CD14-positive monocyte (primary cell): ENCODE measurements at regions not wholly inside any gene's neighbourhood (a gene's known extent, or its start where the extent isn't known, plus 50 kb on each side); places are given as distances from the start of the nearest gene placed in this dataset.

Source experiments
- DNase-seq, 3 donors: peaks; one replicate each; pipeline ENCODE4 v3.0.0-alpha.2; 2011 to 2022
- H2AFZ ChIP-seq: 2 replicates; pipeline ENCODE4 v1.6.0; 2012; ENCODE audit warnings: mild to moderate bottlenecking, low read depth, low read length, inconsistent platforms; ENCODE audit not compliant: insufficient read depth, poor library complexity, severe bottlenecking
- H3K27ac ChIP-seq, 2 donors: 1 replicate in 1 of 2; 2 replicates in 1 of 2; pipeline ENCODE4 v1.5.1; 2012 to 2013; ENCODE audit warnings: low read length in 2 of 2, control low read depth in 1 of 2, inconsistent platforms in 1 of 2, low read depth in 1 of 2, mild to moderate bottlenecking in 1 of 2
- H3K27me3 ChIP-seq, 2 donors: one replicate each; pipeline versions ENCODE4 v1.6.0 to v1.6.1; 2011 to 2013; ENCODE audit warnings: low read length in 2 of 2; ENCODE audit not compliant: control insufficient read depth in 2 of 2, insufficient read depth in 2 of 2
- H3K36me3 ChIP-seq, 2 donors: replicated peaks in 1 of 2; 1 replicate in 1 of 2; 2 replicates in 1 of 2; pipeline versions ENCODE4 v1.5.1 to v1.6.1; 2012 to 2013; ENCODE audit warnings: low read length in 2 of 2, control low read depth in 1 of 2, inconsistent platforms in 1 of 2, mild to moderate bottlenecking in 1 of 2; ENCODE audit not compliant: insufficient read depth in 2 of 2, control insufficient read depth in 1 of 2
- H3K4me1 ChIP-seq, 2 donors: 1 replicate in 1 of 2; 2 replicates in 1 of 2; pipeline versions ENCODE4 v1.5.1 to v1.6.1; 2012 to 2013; ENCODE audit warnings: low read length in 2 of 2, control low read depth in 1 of 2, inconsistent platforms in 1 of 2, mild to moderate bottlenecking in 1 of 2, moderate library complexity in 1 of 2; ENCODE audit not compliant: insufficient read depth in 2 of 2, control insufficient read depth in 1 of 2
- H3K4me2 ChIP-seq: replicated peaks from 2 replicates; pipeline ENCODE3; 2012; ENCODE audit warnings: low read length, moderate library complexity, mild to moderate bottlenecking; ENCODE audit not compliant: poor library complexity, severe bottlenecking; ENCODE audit errors: extremely low read depth
- H3K4me3 ChIP-seq, 3 experiments: fragments of 200-600 bp in 1 of 3; sonication (generic) in 1 of 3; replicated peaks in 1 of 3; 1 replicate in 2 of 3; 2 replicates in 1 of 3; pipeline ENCODE4 v1.5.1; 2011 to 2013; ENCODE audit warnings: low read length in 3 of 3, mild to moderate bottlenecking in 3 of 3, control low read depth in 2 of 3, low read depth in 2 of 3, inconsistent platforms in 1 of 3, moderate library complexity in 1 of 3
- H3K79me2 ChIP-seq: 2 replicates; pipeline ENCODE4 v1.6.0; 2012; ENCODE audit warnings: mild to moderate bottlenecking, control low read depth, inconsistent platforms, low read length, moderate library complexity; ENCODE audit not compliant: insufficient read depth
- H3K9ac ChIP-seq: 2 replicates; pipeline ENCODE4 v1.6.0; 2017; ENCODE audit warnings: low read length, mild to moderate bottlenecking; ENCODE audit not compliant: insufficient read depth, poor library complexity, severe bottlenecking
- H3K9me3 ChIP-seq, 2 donors: replicated peaks in 1 of 2; 1 replicate in 1 of 2; 2 replicates in 1 of 2; pipeline versions ENCODE4 v1.5.1 to v1.6.1; 2012 to 2013; ENCODE audit warnings: low read length in 2 of 2, control low read depth in 1 of 2; ENCODE audit not compliant: control insufficient read depth in 1 of 2, insufficient read depth in 1 of 2
- H4K20me1 ChIP-seq: 2 replicates; pipeline ENCODE4 v1.6.0; 2012; ENCODE audit warnings: mild to moderate bottlenecking, low read length, control low read depth, moderate library complexity; ENCODE audit not compliant: insufficient read depth
- H3K27ac Mint-ChIP-seq, 7 donors: one replicate each; pipeline ENCODE4 v1.8.0; 2020; ENCODE audit warnings: mild to moderate bottlenecking in 7 of 7, mixed read lengths in 7 of 7, moderate library complexity in 6 of 7, inconsistent platforms in 2 of 7
- H3K27me3 Mint-ChIP-seq, 3 donors: one replicate each; pipeline ENCODE4 v1.8.0; 2021 to 2022; ENCODE audit warnings: low read depth in 3 of 3, mild to moderate bottlenecking in 3 of 3, mixed read lengths in 3 of 3, moderate library complexity in 3 of 3, inconsistent platforms in 1 of 3
- H3K36me3 Mint-ChIP-seq, 2 donors: one replicate each; pipeline ENCODE4 v1.8.0; 2020; ENCODE audit warnings: mixed read lengths in 2 of 2, inconsistent platforms in 1 of 2, mild to moderate bottlenecking in 1 of 2
- H3K4me1 Mint-ChIP-seq: one replicate; pipeline ENCODE4 v1.8.0; 2020; ENCODE audit warnings: mild to moderate bottlenecking, mixed read lengths
- H3K4me3 Mint-ChIP-seq, 2 donors: one replicate each; pipeline ENCODE4 v1.8.0; 2020; ENCODE audit warnings: mild to moderate bottlenecking in 2 of 2, mixed read lengths in 2 of 2, moderate library complexity in 1 of 2
- H3K9me3 Mint-ChIP-seq, 7 donors: one replicate each; pipeline ENCODE4 v1.8.0; 2020 to 2022; ENCODE audit warnings: mixed read lengths in 7 of 7, mild to moderate bottlenecking in 6 of 7, moderate library complexity in 6 of 7, inconsistent platforms in 2 of 7
- WGBS: methylation state at CpG from one replicate; pipeline ENCODE4 v1.1.5; 2013; ENCODE audit warnings: missing lambda C conversion rate; ENCODE audit not compliant: insufficient coverage; 5-methylcytosine and 5-hydroxymethylcytosine counted together
- intact Hi-C, 2 donors: fragments of 100-400 bp; cut with micrococcal nuclease; formaldehyde crosslinking; loops; one replicate each; pipeline versions ENCODE4 v1.15.0 to v1.15.1; 2023
- TF ChIP-seq, protein P1 (sequence below): fragments of 200-600 bp; IDR thresholded peaks from one replicate; pipeline ENCODE4 v1.8.0; 2022; ENCODE audit warnings: antibody characterized with exemption, mild to moderate bottlenecking

DNA sequence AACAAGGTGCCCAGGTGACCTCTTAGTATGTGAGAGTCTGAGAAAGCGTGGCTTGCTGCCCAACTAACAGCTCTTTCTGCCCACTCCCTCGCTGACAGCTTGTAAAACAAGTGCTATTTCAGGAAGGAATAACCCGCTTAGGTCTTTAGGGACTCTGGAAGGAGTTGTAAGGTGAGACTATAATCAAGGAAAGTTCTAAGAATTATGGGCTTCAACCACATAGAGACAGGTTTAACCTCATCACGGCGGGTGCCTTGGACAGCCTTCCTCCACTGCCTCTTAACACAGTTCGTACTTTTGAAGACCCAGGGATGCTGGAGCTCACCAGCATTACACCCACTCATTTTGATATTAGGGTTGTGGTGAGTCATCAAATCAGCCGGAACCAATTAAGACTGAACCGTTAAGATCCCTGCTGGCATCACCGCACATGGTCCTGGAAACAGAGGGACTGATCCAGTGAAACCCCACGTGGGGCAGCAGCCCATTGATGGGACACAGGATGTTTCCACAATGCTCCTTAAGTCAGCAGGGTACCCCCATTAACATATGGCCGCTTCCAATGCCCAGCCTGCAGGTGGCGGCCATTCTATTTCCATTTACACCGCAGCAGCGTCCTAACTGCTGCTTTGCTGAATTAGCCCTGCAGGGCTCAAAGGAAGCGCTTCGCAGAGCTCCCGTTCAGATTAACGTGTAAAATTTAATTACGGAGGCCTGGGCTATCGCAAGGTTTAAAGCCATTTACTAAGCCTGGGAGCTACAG, 176.6 kb upstream of the SDK2 start:
- Histone ChIP-seq H3K9ac (no peak overlapping the region), H3K9me3 (peaks cover 0 to 14% of the 10 kb centered on the region in 2 donors), H3K27me3 (no peaks in the 10 kb centered on the region), H3K36me3 (no peaks in the 10 kb centered on the region), H3K27ac (no peak overlapping the region), H3K4me1 (peaks cover 0 to 6% of the 10 kb centered on the region in 2 donors), H2AFZ (peak overlapping the region; percentile 17), H3K4me3 (no peak overlapping the region), H3K4me2 (no peak overlapping the region), H3K79me2 (no peaks in the 10 kb centered on the region), H4K20me1 (no peaks in the 10 kb centered on the region)
- no peak for DNase-seq
- H3K36me3 Mint-ChIP-seq, result no peaks in the 10 kb centered on the region
- TF ChIP-seq, protein P1, sequence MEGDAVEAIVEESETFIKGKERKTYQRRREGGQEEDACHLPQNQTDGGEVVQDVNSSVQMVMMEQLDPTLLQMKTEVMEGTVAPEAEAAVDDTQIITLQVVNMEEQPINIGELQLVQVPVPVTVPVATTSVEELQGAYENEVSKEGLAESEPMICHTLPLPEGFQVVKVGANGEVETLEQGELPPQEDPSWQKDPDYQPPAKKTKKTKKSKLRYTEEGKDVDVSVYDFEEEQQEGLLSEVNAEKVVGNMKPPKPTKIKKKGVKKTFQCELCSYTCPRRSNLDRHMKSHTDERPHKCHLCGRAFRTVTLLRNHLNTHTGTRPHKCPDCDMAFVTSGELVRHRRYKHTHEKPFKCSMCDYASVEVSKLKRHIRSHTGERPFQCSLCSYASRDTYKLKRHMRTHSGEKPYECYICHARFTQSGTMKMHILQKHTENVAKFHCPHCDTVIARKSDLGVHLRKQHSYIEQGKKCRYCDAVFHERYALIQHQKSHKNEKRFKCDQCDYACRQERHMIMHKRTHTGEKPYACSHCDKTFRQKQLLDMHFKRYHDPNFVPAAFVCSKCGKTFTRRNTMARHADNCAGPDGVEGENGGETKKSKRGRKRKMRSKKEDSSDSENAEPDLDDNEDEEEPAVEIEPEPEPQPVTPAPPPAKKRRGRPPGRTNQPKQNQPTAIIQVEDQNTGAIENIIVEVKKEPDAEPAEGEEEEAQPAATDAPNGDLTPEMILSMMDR, result no peak
- H3K27me3 Mint-ChIP-seq, result peaks cover 8 to 18% (median 9%) of the 10 kb centered on the region in 3 donors
- no peak overlapping the region for H3K27ac Mint-ChIP-seq
- no peak overlapping the region for H3K4me3 Mint-ChIP-seq
- peaks cover 2 to 9% (median 4%) of the 10 kb centered on the region in 7 donors for H3K9me3 Mint-ChIP-seq
- 37% methylated on average over 13 of the region's 20 CpGs for WGBS
- intact Hi-C loops, result no loop called here
- H3K4me1 Mint-ChIP-seq, result peaks cover 14% of the 10 kb centered on the region

- peaks cover 14% of the 10 kb centered on the region for H3K4me1 Mint-ChIP-seq
- H3K4me3 Mint-ChIP-seq, result peak overlapping the region in 1 of 2 donors; percentile 15
- intact Hi-C loops, result no loop called here
Observed at GRCh38 chr17:73821665-73822064, 177.4 kb upstream of the SDK2 start.

More at GRCh38 chr17:73821665-73822064, 177.4 kb upstream of the SDK2 start:
- no peak overlapping the region for H3K4me3 ChIP-seq
- peaks cover 8 to 19% (median 9%) of the 10 kb centered on the region in 3 donors for H3K27me3 Mint-ChIP-seq
- 90% methylated on average over 2 of the region's 2 CpGs for WGBS
- no peak overlapping the region for H3K9ac ChIP-seq
- TF ChIP-seq, protein P1, result no peak
- no peaks in the 10 kb centered on the region for H4K20me1 ChIP-seq
- H3K36me3 ChIP-seq, result no peaks in the 10 kb centered on the region
- no peak for DNase-seq
- H3K27me3 ChIP-seq, result no peaks in the 10 kb centered on the region
- no peaks in the 10 kb centered on the region for H3K36me3 Mint-ChIP-seq
- peaks cover 2 to 9% (median 4%) of the 10 kb centered on the region in 7 donors for H3K9me3 Mint-ChIP-seq
- no peak overlapping the region for H2AFZ ChIP-seq
- H3K9me3 ChIP-seq, result peaks cover 0 to 14% of the 10 kb centered on the region in 2 donors
- no peak overlapping the region for H3K27ac ChIP-seq
- peaks cover 0 to 6% of the 10 kb centered on the region in 2 donors for H3K4me1 ChIP-seq
- H3K79me2 ChIP-seq, result no peaks in the 10 kb centered on the region
- no peak overlapping the region for H3K4me2 ChIP-seq
- no peak overlapping the region for H3K27ac Mint-ChIP-seq
